Panc1 (cell line): ENCODE measurements at regions not wholly inside any gene's neighbourhood (a gene's known extent, or its start where the extent isn't known, plus 50 kb on each side); places are given as distances from the start of the nearest gene placed in this dataset.

Experiments used
- ATAC-seq: fragments of 200-7000 bp; cut with Tn5 transposase; 2 replicates; pipeline ENCODE4 v1.9.1; 2020; ENCODE audit warnings: mild to moderate bottlenecking, moderate library complexity
- BruUV-seq: library from RNA; stranded (reverse); fragments of 400-500 nt; replicated peaks from 2 replicates; lab custom pipeline; 2021; lab: Mats Ljungman, UMichigan
- CTCF ChIA-PET: fragments of 300-600 bp; sonication (Branson Sonifier 250); formaldehyde crosslinking; loops from one replicate; lab custom pipeline; 2022; ENCODE audit warnings: antibody characterized with exemption; lab: Charles Lee
- POLR2A ChIA-PET: fragments of 300-600 bp; sonication (Branson Sonifier 250); formaldehyde crosslinking; loops from one replicate; lab custom pipeline; 2022; ENCODE audit warnings: antibody characterized with exemption; lab: Charles Lee
- DNase-seq: peaks from one replicate; pipeline ENCODE4 v3.0.0-alpha.2; 2010; ENCODE audit warnings: low read depth, low spot score
- H3K27ac ChIP-seq: 2 replicates; pipeline ENCODE4 v1.5.1; 2011; ENCODE audit warnings: mild to moderate bottlenecking, low read length, inconsistent platforms
- H3K27me3 ChIP-seq: fragments of 200-500 bp; sonication (Bioruptor generic); 2 replicates; pipeline ENCODE4 v1.6.0; 2014; ENCODE audit warnings: low read length, inconsistent platforms; ENCODE audit not compliant: control insufficient read depth, insufficient read depth
- H3K36me3 ChIP-seq: fragments of 200-500 bp; sonication (Bioruptor generic); 2 replicates; pipeline ENCODE4 v1.5.1; 2014; ENCODE audit warnings: inconsistent platforms, mild to moderate bottlenecking, low read length, moderate library complexity; ENCODE audit not compliant: control insufficient read depth, insufficient read depth
- H3K4me1 ChIP-seq: 2 replicates; pipeline ENCODE4 v1.5.1; 2011; ENCODE audit warnings: inconsistent platforms, mild to moderate bottlenecking, low read length, moderate library complexity; ENCODE audit not compliant: control insufficient read depth, insufficient read depth
- H3K4me3 ChIP-seq, 2 experiments: 2 replicates each; pipeline ENCODE4 v1.5.1; 2011 to 2012; ENCODE audit warnings: low read depth in 2 of 2, low read length in 2 of 2, mild to moderate bottlenecking in 2 of 2, inconsistent platforms in 1 of 2, moderate library complexity in 1 of 2
- H3K9me3 ChIP-seq: fragments of 200-500 bp; sonication (Bioruptor generic); 2 replicates; pipeline ENCODE4 v1.5.1; 2014; ENCODE audit warnings: low read depth, mild to moderate bottlenecking, inconsistent platforms, low read length, moderate library complexity; ENCODE audit not compliant: control insufficient read depth, insufficient read depth
- CTCF ChIP-seq: fragments of 450-650 bp; IDR thresholded peaks from 2 replicates; pipeline ENCODE4 v1.5.1; 2017; ENCODE audit warnings: mild to moderate bottlenecking
- POLR2AphosphoS5 ChIP-seq: IDR thresholded peaks from 2 replicates; pipeline ENCODE4 v1.6.1; 2012; ENCODE audit warnings: mild to moderate bottlenecking, low read depth, low read length, moderate library complexity
- REST ChIP-seq, 2 experiments: IDR thresholded peaks; 2 replicates each; pipeline ENCODE4 v1.6.1; 2011 to 2012; ENCODE audit warnings: low read depth in 2 of 2, control low read depth in 1 of 2, low read length in 1 of 2, mild to moderate bottlenecking in 1 of 2, moderate library complexity in 1 of 2; ENCODE audit not compliant: insufficient read depth in 1 of 2
- SIN3A ChIP-seq: IDR thresholded peaks from 2 replicates; pipeline ENCODE4 v1.6.1; 2012; ENCODE audit warnings: low read depth, mild to moderate bottlenecking, low read length, moderate library complexity, borderline replicate concordance; ENCODE audit not compliant: insufficient read depth
- TCF7L2 ChIP-seq: IDR thresholded peaks from 2 replicates; pipeline ENCODE4 v1.6.1; 2011; ENCODE audit warnings: mild to moderate bottlenecking, low read depth, low read length, inconsistent platforms
- in situ Hi-C: cut with HindIII; loops from 2 replicates; pipeline ENCODE4 v1.10.0; 2016; ENCODE audit warnings: low sequenced_read_pairs, low pct_unique_long_range_greater_than_20kb
- intact Hi-C: fragments of 100-400 bp; cut with micrococcal nuclease; formaldehyde crosslinking; loops from one replicate; pipeline ENCODE4 v1.10.0; 2022; ENCODE audit not compliant: unreplicated experiment

GRCh38 chr3:64975147-64975546, 287.3 kb upstream of the ADAMTS9 start:
- CTCF ChIA-PET = no interaction called here

GRCh38 chr3:64974401-64974800, 286.6 kb upstream of the ADAMTS9 start:
- no peak overlapping the region for H3K27ac ChIP-seq
- TF ChIP-seq REST (IDR thresholded peaks at IDR 0.05; ENCODE audit: insufficient read depth in 1 of 2, low read depth in 2 of 2, low read length in 1 of 2) (no peak), POLR2AphosphoS5 (no peak), SIN3A (no peak), CTCF (no peak), TCF7L2 (no peak)
- H3K36me3 ChIP-seq = no peaks in the 10 kb centered on the region
- in situ Hi-C loops = no loop called here
- intact Hi-C loops = no loop called here
- no peak for DNase-seq
- no peaks in the 10 kb centered on the region for H3K4me1 ChIP-seq
- ATAC-seq = no peak
- BruUV-seq = no TSS peak
- ChIA-PET CTCF (no interaction called here), POLR2A (no interaction called here)
- no peak overlapping the region for H3K4me3 ChIP-seq
- no peaks in the 10 kb centered on the region for H3K27me3 ChIP-seq
- H3K9me3 ChIP-seq = no peaks in the 10 kb centered on the region

More at GRCh38 chr3:64975147-64975546, 287.3 kb upstream of the ADAMTS9 start:
- Histone ChIP-seq H3K9me3 (no peaks in the 10 kb centered on the region), H3K4me1 (no peaks in the 10 kb centered on the region), H3K27me3 (no peaks in the 10 kb centered on the region), H3K4me3 (no peak overlapping the region), H3K27ac (no peak overlapping the region), H3K36me3 (no peaks in the 10 kb centered on the region)
- DNase-seq = no peak
- in situ Hi-C loops (no loop called here), intact Hi-C loops (no loop called here)
- ATAC-seq = no peak
- no peak for TF ChIP-seq CTCF
- POLR2A ChIA-PET = no interaction called here
- no TSS peak for BruUV-seq

GRCh38 chr3:64972793-64973192, 285.0 kb upstream of the ADAMTS9 start:
- BruUV-seq = no TSS peak
- no peak overlapping the region for H3K27ac ChIP-seq
- in situ Hi-C loops (no loop called here), intact Hi-C loops (no loop called here)
- DNase-seq (no peak), ATAC-seq (no peak)
- ChIA-PET CTCF (interaction anchor here (0.6 kb wide), 1 partner anchor 53 kb away, joined by 4 read pairs; no protein-coding TSS in a partner anchor), POLR2A (no interaction called here)
- no peaks in the 10 kb centered on the region for H3K27me3 ChIP-seq
- no peaks in the 10 kb centered on the region for H3K36me3 ChIP-seq
- TF ChIP-seq POLR2AphosphoS5 (no peak), REST (IDR thresholded peaks at IDR 0.05; ENCODE audit: insufficient read depth in 1 of 2, low read depth in 2 of 2, low read length in 1 of 2) (no peak), SIN3A (no peak), TCF7L2 (no peak), CTCF (no peak)
- no peak overlapping the region for H3K4me3 ChIP-seq
- H3K9me3 ChIP-seq = no peaks in the 10 kb centered on the region
- no peaks in the 10 kb centered on the region for H3K4me1 ChIP-seq
